ENCODE measurements at regions not wholly inside any gene's neighbourhood (a gene's known extent, or its start where the extent isn't known, plus 50 kb on each side); places are given as distances from the start of the nearest gene placed in this dataset.

GRCh38 chr4:125483278-125483677 lies 168.5 kb downstream of the FAT4 start:
- TF ChIP-seq GATA2 (IDR thresholded peaks at IDR 0.05; ENCODE audit: low read depth, low read length) = no peak
- no peak for TF ChIP-seq GATA3 (IDR thresholded peaks at IDR 0.05; ENCODE audit: low read depth, low read length)

All from SH-SY5Y (cell line).